Uterus (tissue), 3 donors: ENCODE measurements at regions not wholly inside any gene's neighbourhood (a gene's known extent, or its start where the extent isn't known, plus 50 kb on each side); places are given as distances from the start of the nearest gene placed in this dataset.

Experiments used
- DNase-seq, 2 donors: peaks; one replicate each; pipeline ENCODE4 v3.0.0-alpha.2; 2019 to 2020
- H3K27ac ChIP-seq, 2 donors: fragments of 200-600 bp; sonication (generic); 1 replicate in 1 of 2; 2 replicates in 1 of 2; pipeline ENCODE4 v1.5.1; 2016 to 2018
- H3K27me3 ChIP-seq, 2 donors: fragments of 200-600 bp; sonication (generic); one replicate each; pipeline ENCODE4 v1.5.1; 2018 to 2019; ENCODE audit warnings: control low read depth in 1 of 2
- H3K36me3 ChIP-seq, 2 donors: fragments of 200-600 bp; sonication (generic); one replicate each; pipeline ENCODE4 v1.5.1; 2019; ENCODE audit warnings: control low read depth in 1 of 2
- H3K4me1 ChIP-seq, 2 donors: fragments of 200-600 bp; sonication (generic); one replicate each; pipeline ENCODE4 v1.5.1; 2018 to 2019; ENCODE audit warnings: control low read depth in 1 of 2
- H3K4me3 ChIP-seq, 2 donors: fragments of 200-600 bp; sonication (generic); 1 replicate in 1 of 2; 2 replicates in 1 of 2; pipeline ENCODE4 v1.5.1; 2018 to 2019; ENCODE audit warnings: mild to moderate bottlenecking in 1 of 2
- H3K9me3 ChIP-seq, 2 donors: fragments of 200-600 bp; sonication (generic); one replicate each; pipeline ENCODE4 v1.5.1; 2019; ENCODE audit warnings: control low read depth in 1 of 2
- CTCF ChIP-seq, 4 experiments: fragments of 200-600 bp in 2 of 4; fragments of 450-650 bp in 2 of 4; sonication (generic) in 2 of 4; IDR thresholded peaks; one replicate each; pipeline ENCODE4 v1.5.1; 2016 to 2019; ENCODE audit warnings: antibody characterized with exemption in 4 of 4, mild to moderate bottlenecking in 2 of 4, moderate library complexity in 1 of 4
- POLR2A ChIP-seq, 2 donors: fragments of 450-650 bp; IDR thresholded peaks; one replicate each; pipeline ENCODE4 v1.6.1; 2016; ENCODE audit warnings: antibody characterized with exemption in 2 of 2, mild to moderate bottlenecking in 1 of 2, moderate library complexity in 1 of 2
- intact Hi-C: fragments of 100-400 bp; cut with DNase I; formaldehyde crosslinking; loops from one replicate; pipeline ENCODE4 v1.15.1; 2023; ENCODE audit warnings: low total_unique reads
- donor health status: DM: yes; HTN: yes; CAD: no.

DNA sequence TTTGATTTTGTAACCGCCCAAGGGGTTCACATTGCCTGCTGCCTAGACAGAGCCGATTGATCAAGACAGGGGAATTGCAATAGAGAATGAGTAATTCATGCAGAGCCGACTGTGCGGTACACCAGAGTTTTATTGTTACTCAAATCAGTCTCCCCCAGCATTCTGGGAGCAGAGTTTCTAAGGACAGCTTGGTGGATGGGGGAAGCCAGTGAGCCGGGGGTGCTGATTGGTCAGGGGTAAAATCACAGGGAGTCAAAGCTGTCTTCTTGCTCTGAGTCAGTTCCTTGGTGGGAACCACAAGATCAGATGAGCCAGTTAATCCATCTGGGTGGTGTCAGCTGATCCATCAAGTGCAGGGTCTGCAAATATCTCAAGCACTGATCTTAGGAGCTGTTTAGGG, 60.0 kb upstream of the EZR start:
- TF ChIP-seq POLR2A (IDR thresholded peaks at IDR 0.05): no peak
- no peak for TF ChIP-seq CTCF (IDR thresholded peaks at IDR 0.05)
- Histone ChIP-seq H3K4me3 (no peak overlapping the region), H3K27me3 (no peaks in the 10 kb centered on the region), H3K36me3 (no peaks in the 10 kb centered on the region), H3K9me3 (peaks cover 0 to 3% of the 10 kb centered on the region in 2 donors), H3K27ac (no peak overlapping the region), H3K4me1 (no peaks in the 10 kb centered on the region)
- no peak for DNase-seq
- intact Hi-C loops: no loop called here

DNA sequence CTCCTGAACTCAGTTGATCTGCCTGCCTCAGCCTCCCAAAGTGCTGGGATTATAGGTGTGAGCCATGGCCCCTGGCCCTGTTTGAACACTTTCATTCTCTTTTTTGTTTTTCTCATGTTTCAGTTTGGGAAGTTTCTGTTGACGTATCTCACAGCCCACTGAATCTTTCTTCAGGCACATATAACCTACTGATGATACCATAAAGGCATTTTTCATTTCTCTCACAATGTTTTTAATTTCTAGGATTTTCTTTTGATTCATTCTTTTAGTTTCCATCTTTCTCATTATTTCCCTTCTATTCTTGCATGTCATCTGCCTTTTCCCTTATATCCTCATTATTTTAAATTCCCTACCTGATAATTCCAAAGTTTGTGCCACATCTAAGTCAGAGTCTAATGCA, 58.5 kb upstream of the EZR start:
- no peaks in the 10 kb centered on the region for H3K36me3 ChIP-seq
- no peak overlapping the region for H3K4me3 ChIP-seq
- DNase-seq: no peak
- TF ChIP-seq POLR2A (IDR thresholded peaks at IDR 0.05): no peak
- TF ChIP-seq CTCF (IDR thresholded peaks at IDR 0.05): no peak
- H3K27ac ChIP-seq: no peak overlapping the region
- H3K27me3 ChIP-seq: no peaks in the 10 kb centered on the region
- no peaks in the 10 kb centered on the region for H3K4me1 ChIP-seq
- intact Hi-C loops: no loop called here
- peaks cover 0 to 3% of the 10 kb centered on the region in 2 donors for H3K9me3 ChIP-seq

DNA sequence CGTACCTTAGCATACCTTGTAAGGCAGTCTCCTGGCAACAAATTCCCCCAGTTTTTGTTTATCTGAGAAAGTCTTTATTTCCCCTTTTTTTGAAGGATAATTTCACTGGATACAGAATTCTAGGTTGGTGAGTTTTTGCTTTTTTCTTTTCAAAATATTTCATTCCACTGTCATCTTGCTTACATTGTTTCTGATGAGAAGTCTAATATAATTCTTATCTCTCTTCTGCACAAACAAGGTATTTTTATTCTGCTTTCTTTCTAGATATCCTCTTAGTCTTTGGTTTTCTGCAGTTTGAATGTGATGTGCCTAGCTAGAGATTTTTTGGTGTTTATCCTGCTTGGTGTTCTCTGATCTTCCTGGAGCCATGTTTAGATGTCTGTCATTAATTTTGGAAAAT, 57.7 kb upstream of the EZR start:
- no peak overlapping the region for H3K27ac ChIP-seq
- TF ChIP-seq CTCF (IDR thresholded peaks at IDR 0.05): no peak
- TF ChIP-seq POLR2A (IDR thresholded peaks at IDR 0.05): no peak
- no peaks in the 10 kb centered on the region for H3K27me3 ChIP-seq
- H3K36me3 ChIP-seq: no peaks in the 10 kb centered on the region
- no peak for DNase-seq
- H3K4me1 ChIP-seq: no peaks in the 10 kb centered on the region
- no peak overlapping the region for H3K4me3 ChIP-seq
- intact Hi-C loops: no loop called here
- H3K9me3 ChIP-seq: peaks cover 0 to 3% of the 10 kb centered on the region in 2 donors

DNA sequence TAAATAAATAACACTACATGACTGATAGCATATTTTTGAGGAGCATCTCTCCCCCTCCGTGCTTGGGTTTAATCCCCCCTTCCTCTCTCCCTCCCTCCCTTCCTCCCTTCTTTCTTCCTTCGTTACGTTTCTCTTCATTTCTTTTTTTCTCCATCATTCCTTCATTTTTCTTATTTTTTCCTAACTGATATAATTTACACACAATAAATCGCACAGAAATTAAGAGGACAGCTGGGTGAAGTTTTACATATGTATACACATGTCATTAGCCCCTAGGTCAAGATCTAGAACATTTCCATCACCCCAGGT, 51.4 kb upstream of the EZR start:
- H3K4me3 ChIP-seq: no peak overlapping the region
- TF ChIP-seq POLR2A (IDR thresholded peaks at IDR 0.05) (no peak), CTCF (IDR thresholded peaks at IDR 0.05) (no peak)
- intact Hi-C loops: no loop called here
- H3K9me3 ChIP-seq: no peaks in the 10 kb centered on the region
- DNase-seq: no peak
- no peaks in the 10 kb centered on the region for H3K4me1 ChIP-seq
- H3K27me3 ChIP-seq: no peaks in the 10 kb centered on the region
- no peaks in the 10 kb centered on the region for H3K36me3 ChIP-seq
- H3K27ac ChIP-seq: no peak overlapping the region

GRCh38 chr6:158869826-158870648, 50.9 kb upstream of the EZR start:
- Histone ChIP-seq H3K4me3 (peak overlapping the region; percentile 30 to 47), H3K9me3 (no peaks in the 10 kb centered on the region), H3K27ac (peak overlapping the region; percentile 56 to 79), H3K36me3 (no peaks in the 10 kb centered on the region), H3K27me3 (no peaks in the 10 kb centered on the region), H3K4me1 (no peaks in the 10 kb centered on the region)
- TF ChIP-seq POLR2A (IDR thresholded peaks at IDR 0.05): peak in 1 of 2 donors; percentile 15
- peak in 1 of 4 experiments; percentile 22 for TF ChIP-seq CTCF (IDR thresholded peaks at IDR 0.05)
- peak in 1 of 2 donors; percentile 74 for DNase-seq
- intact Hi-C loops: no loop called here
